ENCODE measurements at regions not wholly inside any gene's neighbourhood (a gene's known extent, or its start where the extent isn't known, plus 50 kb on each side); places are given as distances from the start of the nearest gene placed in this dataset.

DNA sequence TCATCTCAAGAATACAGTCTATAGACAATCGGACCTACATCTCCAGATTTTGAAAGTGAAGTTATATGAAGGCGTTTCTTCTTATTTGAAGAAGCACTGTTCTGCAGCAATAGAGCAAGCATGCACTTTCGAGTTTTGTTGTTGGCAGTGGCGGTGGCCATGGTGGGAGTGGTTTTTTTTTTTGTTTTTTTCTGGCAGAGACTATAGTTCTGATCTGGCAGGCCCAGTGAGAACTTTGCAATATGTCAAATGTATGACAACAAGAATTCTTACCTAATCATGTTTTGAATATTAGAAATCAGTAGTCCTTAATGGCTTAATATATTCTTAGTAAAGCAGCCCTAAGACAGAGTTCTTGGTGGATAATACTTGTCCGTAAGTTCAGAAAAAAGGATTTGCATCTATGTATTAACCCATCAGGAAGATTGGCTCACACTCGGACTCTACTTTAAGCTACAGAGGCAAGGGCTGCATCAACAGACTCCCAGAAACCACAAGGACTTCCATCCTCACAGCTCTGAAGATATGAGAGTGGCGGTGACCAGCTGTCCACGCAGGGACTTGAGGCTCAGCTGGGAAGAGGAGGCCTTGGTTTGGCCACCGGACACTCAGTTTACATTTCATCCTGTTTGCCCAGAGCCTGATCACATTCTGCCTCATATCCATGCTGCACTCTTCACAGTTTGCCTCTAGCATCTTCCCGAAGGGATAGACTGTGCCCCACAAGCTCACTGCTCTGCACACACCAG, 124.1 kb upstream of the THBS1 start:
- no peaks in the 10 kb centered on the region for H3K27me3 ChIP-seq (ENCODE audit: insufficient read depth, low read depth, low read length)
- no peak overlapping the region for H2AFZ ChIP-seq (ENCODE audit: low read depth, low read length)
- TF ChIP-seq POLR2AphosphoS5 (IDR thresholded peaks at IDR 0.05), result no peak
- TF ChIP-seq SMC3 (conservative IDR thresholded peaks at IDR 0.05; ENCODE audit: poor library complexity), result no peak
- no peak for TF ChIP-seq RAD21 (conservative IDR thresholded peaks at IDR 0.05)
- TF ChIP-seq, protein P1, sequence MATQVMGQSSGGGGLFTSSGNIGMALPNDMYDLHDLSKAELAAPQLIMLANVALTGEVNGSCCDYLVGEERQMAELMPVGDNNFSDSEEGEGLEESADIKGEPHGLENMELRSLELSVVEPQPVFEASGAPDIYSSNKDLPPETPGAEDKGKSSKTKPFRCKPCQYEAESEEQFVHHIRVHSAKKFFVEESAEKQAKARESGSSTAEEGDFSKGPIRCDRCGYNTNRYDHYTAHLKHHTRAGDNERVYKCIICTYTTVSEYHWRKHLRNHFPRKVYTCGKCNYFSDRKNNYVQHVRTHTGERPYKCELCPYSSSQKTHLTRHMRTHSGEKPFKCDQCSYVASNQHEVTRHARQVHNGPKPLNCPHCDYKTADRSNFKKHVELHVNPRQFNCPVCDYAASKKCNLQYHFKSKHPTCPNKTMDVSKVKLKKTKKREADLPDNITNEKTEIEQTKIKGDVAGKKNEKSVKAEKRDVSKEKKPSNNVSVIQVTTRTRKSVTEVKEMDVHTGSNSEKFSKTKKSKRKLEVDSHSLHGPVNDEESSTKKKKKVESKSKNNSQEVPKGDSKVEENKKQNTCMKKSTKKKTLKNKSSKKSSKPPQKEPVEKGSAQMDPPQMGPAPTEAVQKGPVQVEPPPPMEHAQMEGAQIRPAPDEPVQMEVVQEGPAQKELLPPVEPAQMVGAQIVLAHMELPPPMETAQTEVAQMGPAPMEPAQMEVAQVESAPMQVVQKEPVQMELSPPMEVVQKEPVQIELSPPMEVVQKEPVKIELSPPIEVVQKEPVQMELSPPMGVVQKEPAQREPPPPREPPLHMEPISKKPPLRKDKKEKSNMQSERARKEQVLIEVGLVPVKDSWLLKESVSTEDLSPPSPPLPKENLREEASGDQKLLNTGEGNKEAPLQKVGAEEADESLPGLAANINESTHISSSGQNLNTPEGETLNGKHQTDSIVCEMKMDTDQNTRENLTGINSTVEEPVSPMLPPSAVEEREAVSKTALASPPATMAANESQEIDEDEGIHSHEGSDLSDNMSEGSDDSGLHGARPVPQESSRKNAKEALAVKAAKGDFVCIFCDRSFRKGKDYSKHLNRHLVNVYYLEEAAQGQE (IDR thresholded peaks at IDR 0.05; ENCODE audit: borderline replicate concordance), result no peak
- no peak for TF ChIP-seq EZH2 (IDR thresholded peaks at IDR 0.05; ENCODE audit: borderline replicate concordance, insufficient read depth, low read length, poor library complexity, severe bottlenecking)
- TF ChIP-seq CTCF (IDR thresholded peaks at IDR 0.05; ENCODE audit: poor library complexity, severe bottlenecking), result no peak
- TF ChIP-seq EP300 (conservative IDR thresholded peaks at IDR 0.05; ENCODE audit: poor library complexity, severe bottlenecking), result no peak
- TF ChIP-seq MXI1 (conservative IDR thresholded peaks at IDR 0.05; ENCODE audit: poor library complexity, severe bottlenecking), result no peak
- TF ChIP-seq TAF1 (IDR thresholded peaks at IDR 0.05; ENCODE audit: low read depth), result no peak
- no peaks in the 10 kb centered on the region for H3K36me3 ChIP-seq (ENCODE audit: insufficient read depth, low read length)
- H3K9ac ChIP-seq (ENCODE audit: low read length), result no peak overlapping the region
- H4K20me1 ChIP-seq (ENCODE audit: insufficient read depth), result no peaks in the 10 kb centered on the region
- H3K4me3 ChIP-seq (ENCODE audit: low read length), result no peak overlapping the region
- no peak overlapping the region for H3K4me2 ChIP-seq (ENCODE audit: low read length)
- no peaks in the 10 kb centered on the region for H3K79me2 ChIP-seq (replicated peaks; ENCODE audit: insufficient read depth, low read length)
- no peak overlapping the region for H3K27ac ChIP-seq (ENCODE audit: low read length)
- H3F3A ChIP-seq (ENCODE audit: insufficient read depth, low read length, poor library complexity, severe bottlenecking), result no peaks in the 10 kb centered on the region
- no peaks in the 10 kb centered on the region for H3K9me2 ChIP-seq (ENCODE audit: insufficient read depth, low read length)
- H3K9me3 ChIP-seq (ENCODE audit: low read length), result no peaks in the 10 kb centered on the region

GRCh38 chr15:39458131-39458530, 122.7 kb upstream of the THBS1 start:
- H3K36me3 ChIP-seq (ENCODE audit: insufficient read depth, low read length), result no peaks in the 10 kb centered on the region
- H3K79me2 ChIP-seq (replicated peaks; ENCODE audit: insufficient read depth, low read length), result no peaks in the 10 kb centered on the region
- no peak overlapping the region for H3K9ac ChIP-seq (ENCODE audit: low read length)
- H3K4me2 ChIP-seq (ENCODE audit: low read length), result no peak overlapping the region
- no peaks in the 10 kb centered on the region for H3F3A ChIP-seq (ENCODE audit: insufficient read depth, low read length, poor library complexity, severe bottlenecking)
- no peaks in the 10 kb centered on the region for H3K9me2 ChIP-seq (ENCODE audit: insufficient read depth, low read length)
- H3K9me3 ChIP-seq (ENCODE audit: low read length), result peaks cover 3% of the 10 kb centered on the region
- no peaks in the 10 kb centered on the region for H3K27me3 ChIP-seq (ENCODE audit: insufficient read depth, low read depth, low read length)
- H2AFZ ChIP-seq (ENCODE audit: low read depth, low read length), result no peak overlapping the region
- H3K27ac ChIP-seq (ENCODE audit: low read length), result no peak overlapping the region
- TF ChIP-seq MXI1 (conservative IDR thresholded peaks at IDR 0.05; ENCODE audit: poor library complexity, severe bottlenecking), result no peak
- no peak for TF ChIP-seq EP300 (conservative IDR thresholded peaks at IDR 0.05; ENCODE audit: poor library complexity, severe bottlenecking)
- TF ChIP-seq TAF1 (IDR thresholded peaks at IDR 0.05; ENCODE audit: low read depth), result no peak
- no peak for TF ChIP-seq EZH2 (IDR thresholded peaks at IDR 0.05; ENCODE audit: borderline replicate concordance, insufficient read depth, low read length, poor library complexity, severe bottlenecking)
- TF ChIP-seq CTCF (IDR thresholded peaks at IDR 0.05; ENCODE audit: poor library complexity, severe bottlenecking), result no peak
- TF ChIP-seq RAD21 (conservative IDR thresholded peaks at IDR 0.05), result no peak
- no peak for TF ChIP-seq SMC3 (conservative IDR thresholded peaks at IDR 0.05; ENCODE audit: poor library complexity)
- no peak for TF ChIP-seq POLR2AphosphoS5 (IDR thresholded peaks at IDR 0.05)
- TF ChIP-seq, protein P1 (IDR thresholded peaks at IDR 0.05; ENCODE audit: borderline replicate concordance), result no peak
- no peaks in the 10 kb centered on the region for H4K20me1 ChIP-seq (ENCODE audit: insufficient read depth)
- no peak overlapping the region for H3K4me3 ChIP-seq (ENCODE audit: low read length)
